ENCODE measurements at regions not wholly inside any gene's neighbourhood (a gene's known extent, or its start where the extent isn't known, plus 50 kb on each side); places are given as distances from the start of the nearest gene placed in this dataset.

- Histone ChIP-seq H3K36me3 (replicated peaks in 1 of 2; ENCODE audit: control insufficient read depth in 1 of 2, insufficient read depth in 2 of 2, low read length in 1 of 2) (no peaks in the 10 kb centered on the region), H3F3A (replicated peaks; ENCODE audit: insufficient read depth) (no peaks in the 10 kb centered on the region), H3K9me3 (no peaks in the 10 kb centered on the region), H3K4me1 (ENCODE audit: control insufficient read depth in 1 of 2, insufficient read depth in 2 of 2, low read depth in 1 of 2, low read length in 1 of 2) (no peaks in the 10 kb centered on the region), H3K27ac (ENCODE audit: low read depth in 2 of 2, low read length in 1 of 2) (no peak overlapping the region), H3K27me3 (ENCODE audit: insufficient read depth) (no peaks in the 10 kb centered on the region), H4K20me1 (ENCODE audit: insufficient read depth) (no peaks in the 10 kb centered on the region), H3K4me3 (ENCODE audit: low read depth in 2 of 2, low read length in 1 of 2) (no peak overlapping the region), H3K4me2 (no peak overlapping the region), H3K9me2 (no peaks in the 10 kb centered on the region), H2AFZ (ENCODE audit: low read depth) (no peak overlapping the region), H3K9ac (no peak overlapping the region), H3K79me2 (ENCODE audit: insufficient read depth) (no peaks in the 10 kb centered on the region)
- DNase-seq, result no peak
- no peak for TF ChIP-seq REST (IDR thresholded peaks at IDR 0.05; ENCODE audit: low read depth, low read length)
- TF ChIP-seq GATA2 (CRISPR knock-in tag; IDR thresholded peaks at IDR 0.05), result no peak
- 3% methylated on average over 3 of the region's 3 CpGs for WGBS (ENCODE audit: low lambda C conversion rate)
- ChIA-PET CTCF (no interaction called here), POLR2A (no interaction called here)
These were observed 726.2 kb upstream of the SGCG start for GRCh38 chr13:22454586-22454985.

GRCh38 chr13:22455036-22455435 is 725.7 kb upstream of the SGCG start:
- H3K27me3 ChIP-seq (ENCODE audit: insufficient read depth), result no peaks in the 10 kb centered on the region
- H3K27ac ChIP-seq (ENCODE audit: low read depth in 2 of 2, low read length in 1 of 2), result no peak overlapping the region
- H3K4me1 ChIP-seq (ENCODE audit: control insufficient read depth in 1 of 2, insufficient read depth in 2 of 2, low read depth in 1 of 2, low read length in 1 of 2), result no peaks in the 10 kb centered on the region
- H3K4me3 ChIP-seq (ENCODE audit: low read depth in 2 of 2, low read length in 1 of 2), result no peak overlapping the region
- H3K36me3 ChIP-seq (replicated peaks in 1 of 2; ENCODE audit: control insufficient read depth in 1 of 2, insufficient read depth in 2 of 2, low read length in 1 of 2), result no peaks in the 10 kb centered on the region
- no peaks in the 10 kb centered on the region for H4K20me1 ChIP-seq (ENCODE audit: insufficient read depth)
- 0% methylated on average over 2 of the region's 2 CpGs for WGBS (ENCODE audit: low lambda C conversion rate)
- TF ChIP-seq TEAD4 (IDR thresholded peaks at IDR 0.05; ENCODE audit: borderline replicate concordance, insufficient read depth) (no peak), IRF3 (IDR thresholded peaks at IDR 0.05; ENCODE audit: low read depth, low read length) (no peak), RCOR1 (IDR thresholded peaks at IDR 0.05; ENCODE audit: low read length) (no peak), USF1 (IDR thresholded peaks at IDR 0.05; ENCODE audit: borderline replicate concordance, low read depth) (no peak), MAX (IDR thresholded peaks at IDR 0.05; ENCODE audit: low read depth) (no peak), ZBTB33 (IDR thresholded peaks at IDR 0.05; ENCODE audit: borderline replicate concordance, low read depth) (no peak), SMC3 (IDR thresholded peaks at IDR 0.05; ENCODE audit: low read depth, low read length) (no peak), MEF2A (IDR thresholded peaks at IDR 0.05; ENCODE audit: borderline replicate concordance, low read depth) (no peak), EP300 (IDR thresholded peaks at IDR 0.05; ENCODE audit: borderline replicate concordance in 1 of 2, low read depth in 1 of 2, low read length in 1 of 2) (no peak), GABPA (IDR thresholded peaks at IDR 0.05; ENCODE audit: low read depth) (no peak), POLR2AphosphoS5 (IDR thresholded peaks at IDR 0.05; ENCODE audit: low read depth, low read length) (no peak), RFX5 (IDR thresholded peaks at IDR 0.05; ENCODE audit: low read length) (no peak), CHD2 (IDR thresholded peaks at IDR 0.05; ENCODE audit: low read length, partially characterized antibody) (no peak), SIN3A (IDR thresholded peaks at IDR 0.05; ENCODE audit: borderline replicate concordance, low read depth, low read length) (no peak), FOXM1 (IDR thresholded peaks at IDR 0.05; ENCODE audit: low read depth) (no peak), USF2 (IDR thresholded peaks at IDR 0.05; ENCODE audit: borderline replicate concordance, low read depth, low read length) (no peak), NRF1 (IDR thresholded peaks at IDR 0.05; ENCODE audit: low read depth, low read length) (no peak), RXRA (IDR thresholded peaks at IDR 0.05; ENCODE audit: borderline replicate concordance, low read depth) (no peak), JUND (IDR thresholded peaks at IDR 0.05) (no peak)
- no peak overlapping the region for H3K4me2 ChIP-seq
- ChIA-PET CTCF (no interaction called here), POLR2A (no interaction called here)
- no peaks in the 10 kb centered on the region for H3K79me2 ChIP-seq (ENCODE audit: insufficient read depth)
- no peaks in the 10 kb centered on the region for H3K9me2 ChIP-seq
- no peaks in the 10 kb centered on the region for H3F3A ChIP-seq (replicated peaks; ENCODE audit: insufficient read depth)
- DNase-seq, result no peak
- no peak overlapping the region for H2AFZ ChIP-seq (ENCODE audit: low read depth)
- no peak overlapping the region for H3K9ac ChIP-seq
- H3K9me3 ChIP-seq, result no peaks in the 10 kb centered on the region

Measured in SK-N-SH (cell line).